Endothelial cell of umbilical vein (primary cell): ENCODE measurements at regions not wholly inside any gene's neighbourhood (a gene's known extent, or its start where the extent isn't known, plus 50 kb on each side); places are given as distances from the start of the nearest gene placed in this dataset.

Experiments used
- BruUV-seq: library from RNA; stranded (reverse); fragments of 400-500 nt; replicated peaks from 2 replicates; lab custom pipeline; 2021; lab: Mats Ljungman, UMichigan
- CTCF ChIA-PET: fragments of 300-600, 350-600 bp; sonication (Branson Sonifier 250); formaldehyde crosslinking; loops from one replicate; lab custom pipeline; 2021; ENCODE audit warnings: antibody characterized with exemption, inconsistent platforms; lab: Charles Lee
- POLR2A ChIA-PET: fragments of 300-600, 350-600 bp; sonication (Branson Sonifier 250); formaldehyde crosslinking; loops from one replicate; lab custom pipeline; 2021; ENCODE audit warnings: antibody characterized with exemption, inconsistent platforms; lab: Charles Lee
- DNase-seq: peaks from one replicate; pipeline ENCODE4 v3.0.0-alpha.2; 2011; ENCODE audit warnings: low read depth, low spot score
- FAIRE-seq: peaks from 2 replicates; lab custom pipeline; 2011; peaks lifted over from hg19 to GRCh38; lab: Jason Lieb, UNC
- H2AFZ ChIP-seq: 2 replicates; pipeline ENCODE4 v1.6.0; 2012; ENCODE audit warnings: low read depth, low read length, control low read depth, inconsistent platforms
- H3K27ac ChIP-seq: 2 replicates; pipeline ENCODE4 v1.5.1; 2011; ENCODE audit warnings: low read depth, mild to moderate bottlenecking, control low read depth, low read length, moderate library complexity; ENCODE audit not compliant: insufficient read depth
- H3K27me3 ChIP-seq, 2 experiments: 2 replicates each; pipeline versions ENCODE4 v1.6.0 to v1.6.1; 2011; ENCODE audit warnings: low read length in 2 of 2, mixed read lengths in 1 of 2; ENCODE audit not compliant: control insufficient read depth in 2 of 2, insufficient read depth in 2 of 2
- H3K36me3 ChIP-seq, 2 experiments: 2 replicates in 1 of 2; 3 replicates in 1 of 2; pipeline ENCODE4 v1.5.1; 2011; ENCODE audit warnings: low read length in 2 of 2, mild to moderate bottlenecking in 1 of 2, moderate library complexity in 1 of 2; ENCODE audit not compliant: control insufficient read depth in 2 of 2, insufficient read depth in 2 of 2; ENCODE audit errors: extremely low read depth in 1 of 2
- H3K4me1 ChIP-seq: 3 replicates; pipeline ENCODE4 v1.5.1; 2011; ENCODE audit warnings: mild to moderate bottlenecking, low read length; ENCODE audit not compliant: control insufficient read depth, insufficient read depth; ENCODE audit errors: extremely low read depth
- H3K4me2 ChIP-seq: 2 replicates; pipeline ENCODE4 v1.6.1; 2011; ENCODE audit warnings: low read length, control low read depth, mixed read lengths; ENCODE audit not compliant: insufficient read depth
- H3K4me3 ChIP-seq, 3 experiments: fragments of 200-600 bp in 1 of 3; sonication (generic), shearing (Covaris generic) in 1 of 3; replicated peaks in 1 of 3; 2 replicates each; pipeline ENCODE4 v1.5.1; 2011 to 2016; ENCODE audit warnings: control low read depth in 3 of 3, low read length in 3 of 3, mild to moderate bottlenecking in 2 of 3, inconsistent platforms in 1 of 3, low read depth in 1 of 3, moderate library complexity in 1 of 3; ENCODE audit not compliant: insufficient read depth in 1 of 3
- H3K79me2 ChIP-seq: 2 replicates; pipeline ENCODE4 v1.6.0; 2012; ENCODE audit warnings: low read length, inconsistent platforms; ENCODE audit not compliant: control insufficient read depth, insufficient read depth
- H3K9ac ChIP-seq: replicated peaks from 2 replicates; pipeline ENCODE3; 2011; ENCODE audit warnings: low read length, control low read depth; ENCODE audit not compliant: insufficient read depth; ENCODE audit errors: extremely low read depth
- H3K9me1 ChIP-seq: replicated peaks from 3 replicates; pipeline ENCODE4 v1.6.0; 2011; ENCODE audit warnings: mild to moderate bottlenecking, low read length; ENCODE audit not compliant: control insufficient read depth, insufficient read depth; ENCODE audit errors: extremely low read depth
- H3K9me3 ChIP-seq: replicated peaks from 2 replicates; pipeline ENCODE4 v1.5.1; 2012; ENCODE audit warnings: low read length, inconsistent platforms; ENCODE audit not compliant: control insufficient read depth, insufficient read depth
- H4K20me1 ChIP-seq: replicated peaks from 2 replicates; pipeline ENCODE3; 2011; ENCODE audit warnings: mild to moderate bottlenecking, low read length; ENCODE audit not compliant: control insufficient read depth, insufficient read depth; ENCODE audit errors: extremely low read depth
- EZH2 ChIP-seq: IDR thresholded peaks from 2 replicates; pipeline ENCODE4 v1.6.1; 2012; ENCODE audit warnings: borderline replicate concordance, low read depth, mild to moderate bottlenecking, moderate library complexity, low read length, inconsistent platforms; ENCODE audit not compliant: severe bottlenecking
- FOS ChIP-seq: IDR thresholded peaks from 2 replicates; pipeline ENCODE4 v1.6.1; 2011; ENCODE audit warnings: mild to moderate bottlenecking, low read length, moderate library complexity, borderline replicate concordance; ENCODE audit not compliant: insufficient read depth
- GATA2 ChIP-seq: IDR thresholded peaks from 2 replicates; pipeline ENCODE4 v1.7.0; 2011; ENCODE audit warnings: low read depth, mild to moderate bottlenecking, moderate library complexity, mixed read lengths, low read length; ENCODE audit not compliant: insufficient read length, insufficient read depth
- JUN ChIP-seq: IDR thresholded peaks from 2 replicates; pipeline ENCODE4 v1.6.1; 2011; ENCODE audit warnings: borderline replicate concordance, low read depth; ENCODE audit not compliant: insufficient read length, insufficient read depth
- MYC ChIP-seq: IDR thresholded peaks from one replicate; pipeline ENCODE4 v1.6.1; 2011; ENCODE audit warnings: mild to moderate bottlenecking, low read depth, low read length
- POLR2A ChIP-seq: IDR thresholded peaks from 2 replicates; pipeline ENCODE4 v1.6.1; 2012; ENCODE audit warnings: low read depth, mild to moderate bottlenecking, control low read depth, low read length
- POLR2AphosphoS5 ChIP-seq: IDR thresholded peaks from 2 replicates; pipeline ENCODE4 v1.6.1; 2012; ENCODE audit warnings: low read depth, mild to moderate bottlenecking, control low read depth, low read length, moderate library complexity; ENCODE audit not compliant: insufficient read depth
- dilution Hi-C: fragments of 300-500 bp; cut with MboI; formaldehyde crosslinking; loops from one replicate; pipeline ENCODE4 v1.15.0; 2019; ENCODE audit warnings: low sequenced_read_pairs; ENCODE audit not compliant: extremely low pct_ligation_motif_present
- intact Hi-C: fragments of 100-400 bp; cut with micrococcal nuclease; formaldehyde crosslinking; loops from one replicate; pipeline ENCODE4 v1.10.0; 2022
- TF ChIP-seq, protein P1 (sequence below), 2 donors: IDR thresholded peaks; 1 replicate in 1 of 2; 2 replicates in 1 of 2; pipeline ENCODE4 v1.5.1; 2011; ENCODE audit warnings: low read length in 2 of 2, mild to moderate bottlenecking in 2 of 2, moderate library complexity in 2 of 2, control low read depth in 1 of 2, inconsistent platforms in 1 of 2, low read depth in 1 of 2; ENCODE audit not compliant: insufficient read depth in 1 of 2; ENCODE audit errors: extremely low read depth in 1 of 2
- TF ChIP-seq, protein P2 (sequence below): IDR thresholded peaks from 2 replicates; pipeline ENCODE4 v1.6.1; 2011; ENCODE audit not compliant: insufficient read depth, insufficient read length

DNA sequence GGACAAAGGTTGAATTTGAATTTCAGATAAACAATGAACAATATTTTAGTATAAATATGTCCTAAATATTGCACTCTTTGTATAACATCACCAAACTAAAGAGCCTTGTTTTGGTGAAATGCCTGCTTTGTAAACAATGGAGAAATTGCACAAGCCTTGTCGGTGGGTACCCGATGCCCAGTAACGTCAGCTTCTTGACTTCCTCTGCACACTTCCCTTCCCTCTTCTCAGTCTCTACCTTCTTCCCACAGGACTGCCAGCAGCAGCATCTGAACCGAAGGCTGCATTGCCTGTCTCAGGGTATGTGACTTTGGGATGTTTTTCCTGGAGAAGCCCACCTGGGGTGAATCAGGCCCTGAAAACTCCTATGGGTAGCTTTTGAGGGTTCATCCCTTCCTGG lies 113.9 kb downstream of the UTP18 start:
- FAIRE-seq = no peak
- CTCF ChIA-PET = no interaction called here

More for the DNA sequence above, 113.9 kb downstream of the UTP18 start:
- Histone ChIP-seq H3K4me1 (no peaks in the 10 kb centered on the region), H2AFZ (no peak overlapping the region), H3K27ac (no peak overlapping the region), H3K4me2 (no peak overlapping the region), H3K4me3 (no peak overlapping the region), H3K27me3 (no peaks in the 10 kb centered on the region), H3K9me1 (no peaks in the 10 kb centered on the region), H4K20me1 (no peaks in the 10 kb centered on the region), H3K79me2 (no peaks in the 10 kb centered on the region), H3K36me3 (no peaks in the 10 kb centered on the region), H3K9ac (no peak overlapping the region), H3K9me3 (no peaks in the 10 kb centered on the region)
- POLR2A ChIA-PET = no interaction called here
- dilution Hi-C loops (no loop called here), intact Hi-C loops (no loop called here)
- no TSS peak for BruUV-seq
- TF ChIP-seq, protein P1, sequence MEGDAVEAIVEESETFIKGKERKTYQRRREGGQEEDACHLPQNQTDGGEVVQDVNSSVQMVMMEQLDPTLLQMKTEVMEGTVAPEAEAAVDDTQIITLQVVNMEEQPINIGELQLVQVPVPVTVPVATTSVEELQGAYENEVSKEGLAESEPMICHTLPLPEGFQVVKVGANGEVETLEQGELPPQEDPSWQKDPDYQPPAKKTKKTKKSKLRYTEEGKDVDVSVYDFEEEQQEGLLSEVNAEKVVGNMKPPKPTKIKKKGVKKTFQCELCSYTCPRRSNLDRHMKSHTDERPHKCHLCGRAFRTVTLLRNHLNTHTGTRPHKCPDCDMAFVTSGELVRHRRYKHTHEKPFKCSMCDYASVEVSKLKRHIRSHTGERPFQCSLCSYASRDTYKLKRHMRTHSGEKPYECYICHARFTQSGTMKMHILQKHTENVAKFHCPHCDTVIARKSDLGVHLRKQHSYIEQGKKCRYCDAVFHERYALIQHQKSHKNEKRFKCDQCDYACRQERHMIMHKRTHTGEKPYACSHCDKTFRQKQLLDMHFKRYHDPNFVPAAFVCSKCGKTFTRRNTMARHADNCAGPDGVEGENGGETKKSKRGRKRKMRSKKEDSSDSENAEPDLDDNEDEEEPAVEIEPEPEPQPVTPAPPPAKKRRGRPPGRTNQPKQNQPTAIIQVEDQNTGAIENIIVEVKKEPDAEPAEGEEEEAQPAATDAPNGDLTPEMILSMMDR (IDR thresholded peaks at IDR 0.05; ENCODE audit: extremely low read depth in 1 of 2, insufficient read depth in 1 of 2, low read depth in 1 of 2, low read length in 2 of 2) = no peak
- no peak for TF ChIP-seq EZH2
- no peak for TF ChIP-seq MYC
- TF ChIP-seq, protein P2, sequence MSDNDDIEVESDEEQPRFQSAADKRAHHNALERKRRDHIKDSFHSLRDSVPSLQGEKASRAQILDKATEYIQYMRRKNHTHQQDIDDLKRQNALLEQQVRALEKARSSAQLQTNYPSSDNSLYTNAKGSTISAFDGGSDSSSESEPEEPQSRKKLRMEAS = no peak
- no peak for TF ChIP-seq FOS
- TF ChIP-seq GATA2 = no peak
- no peak for TF ChIP-seq JUN
- no peak for TF ChIP-seq POLR2A
- no peak for TF ChIP-seq POLR2AphosphoS5
- no peak for DNase-seq
